NCI-H1092 (cell line): ENCODE measurements at regions not wholly inside any gene's neighbourhood (a gene's known extent, or its start where the extent isn't known, plus 50 kb on each side); places are given as distances from the start of the nearest gene placed in this dataset.

ENCODE experiments used
- DNase-seq: peaks from one replicate; lab custom pipeline; 2025; lab: John Stamatoyannopoulos, UW

DNA sequence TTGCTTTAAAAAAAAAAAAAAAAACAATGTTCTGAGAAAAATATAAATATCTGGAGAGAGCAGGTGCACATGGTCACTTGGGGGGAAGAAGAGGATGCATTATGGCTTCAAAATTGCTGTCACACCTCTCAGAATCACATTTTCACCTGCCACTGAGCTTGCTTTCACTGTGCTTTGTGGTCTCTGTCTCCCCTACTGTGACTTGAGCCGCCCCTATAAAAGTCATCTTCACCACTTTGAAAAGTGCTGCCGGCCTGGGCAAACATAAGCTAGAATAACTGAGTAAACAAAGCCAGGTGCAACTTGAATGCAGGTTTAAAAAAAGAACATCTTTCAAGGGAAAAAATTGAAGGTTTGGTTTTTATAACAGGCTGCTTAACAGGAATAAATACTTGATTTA lies 368.1 kb upstream of the GRIA1 start:
- DNase-seq = peak; percentile 86

DNA sequence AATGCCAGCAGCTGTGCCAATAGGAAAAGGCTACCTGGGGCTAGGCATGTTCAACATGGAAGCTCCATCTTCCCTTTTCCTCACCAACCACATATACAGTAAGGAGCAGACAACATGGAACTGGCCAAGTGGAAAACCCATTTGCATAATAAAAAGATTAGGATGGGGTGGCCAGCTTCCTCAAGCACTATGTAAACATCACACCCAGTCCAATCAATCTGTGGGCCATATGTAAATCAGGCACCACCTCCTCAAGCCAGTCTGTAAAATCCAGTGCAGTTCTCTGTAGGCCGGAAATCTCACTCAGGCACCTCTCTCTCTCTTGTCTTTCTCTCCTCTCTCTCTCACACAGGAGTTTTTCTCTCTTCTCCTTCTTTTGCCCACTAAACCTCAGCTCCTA lies 360.2 kb upstream of the GRIA1 start:
- DNase-seq = no peak

- DNase-seq = no peak
These were observed 355.1 kb upstream of the GRIA1 start for GRCh38 chr5:153135411-153135810.

GRCh38 chr5:153136910-153137614 lies 353.4 kb upstream of the GRIA1 start:
- DNase-seq = no peak

GRCh38 chr5:153147891-153148623 lies 342.4 kb upstream of the GRIA1 start:
- DNase-seq = peak; percentile 24

DNA sequence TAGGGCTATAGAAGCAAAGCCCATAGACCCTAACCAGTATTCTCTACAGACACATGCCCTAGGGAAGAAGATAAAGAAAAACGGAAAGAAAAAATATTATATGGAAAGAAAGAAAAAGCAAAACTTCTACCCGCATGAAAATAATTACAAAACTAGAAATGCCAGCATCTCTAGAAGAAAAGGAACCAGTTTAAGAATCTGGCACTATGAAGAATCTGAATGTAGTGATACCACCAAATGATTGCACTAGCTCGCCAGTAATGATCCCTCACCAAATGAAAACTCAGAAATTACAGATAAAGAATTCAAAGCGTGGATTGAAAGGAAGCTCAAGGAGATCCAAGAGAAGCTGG lies 341.9 kb upstream of the GRIA1 start:
- DNase-seq = no peak

- DNase-seq = no peak
These were observed 338.9 kb upstream of the GRIA1 start for GRCh38 chr5:153151558-153151957.

- no peak for DNase-seq
These were observed 337.4 kb upstream of the GRIA1 start for GRCh38 chr5:153153086-153153485.

DNA sequence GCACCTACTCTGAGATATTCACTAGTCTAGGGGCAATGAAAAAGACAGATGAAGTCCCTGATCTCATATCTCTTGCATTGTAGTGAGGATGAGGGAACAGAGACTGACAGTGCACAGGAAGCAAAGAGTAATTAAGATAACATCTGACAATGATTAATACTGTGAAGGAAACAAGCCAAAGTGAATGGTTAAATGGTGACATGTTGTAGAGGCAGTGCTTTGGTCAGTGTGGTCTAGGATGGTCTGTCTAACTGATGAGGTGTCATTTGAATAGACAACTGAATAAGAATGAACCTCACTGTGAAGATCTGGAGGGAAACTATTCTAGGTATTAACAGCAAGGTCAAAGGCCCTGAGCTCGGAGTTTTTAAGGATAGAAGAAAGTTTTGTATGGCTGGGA lies 333.3 kb upstream of the GRIA1 start:
- no peak for DNase-seq

- DNase-seq = no peak
These were observed 331.9 kb upstream of the GRIA1 start for GRCh38 chr5:153158608-153159007.

DNA sequence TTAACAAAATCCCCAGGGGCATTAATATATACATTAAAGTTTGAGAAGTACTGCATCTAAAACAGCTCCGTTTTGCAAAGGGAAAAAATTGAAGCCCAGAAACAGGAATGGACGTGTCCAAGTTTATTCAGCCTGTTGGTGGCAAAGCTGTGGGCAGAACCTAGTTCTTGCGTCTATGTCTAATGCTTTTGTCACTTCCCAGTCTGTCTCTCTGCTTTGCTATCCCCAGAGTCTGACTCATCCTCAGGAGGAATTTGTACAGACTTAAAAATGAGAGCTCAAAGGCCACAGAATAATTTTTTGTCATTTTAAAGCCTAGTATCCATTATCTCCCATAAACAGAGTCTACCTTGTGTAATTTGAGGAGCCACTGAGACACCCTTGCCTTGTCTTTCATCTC lies 330.9 kb upstream of the GRIA1 start:
- DNase-seq = no peak

DNA sequence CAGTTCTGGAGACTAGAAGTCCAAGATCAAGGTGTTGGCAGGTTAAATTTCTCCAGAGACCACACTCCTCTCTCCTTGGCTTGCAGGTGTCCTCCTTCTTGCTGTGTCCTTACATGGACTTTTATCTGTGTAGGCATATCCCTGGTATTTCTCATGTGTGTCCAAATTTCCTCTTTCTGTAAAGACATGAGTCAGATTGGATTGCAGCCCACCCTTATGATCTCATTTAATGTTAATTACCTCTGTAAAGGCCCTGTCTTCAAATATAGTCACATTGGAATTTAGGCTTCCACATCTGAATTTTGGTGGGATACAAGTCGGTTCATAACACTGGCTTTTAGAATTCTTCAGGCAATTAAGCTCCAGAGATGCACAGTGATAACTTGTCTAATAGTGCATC lies 322.2 kb upstream of the GRIA1 start:
- no peak for DNase-seq

- DNase-seq = no peak
These were observed 303.0 kb upstream of the GRIA1 start for GRCh38 chr5:153187503-153187902.

DNA sequence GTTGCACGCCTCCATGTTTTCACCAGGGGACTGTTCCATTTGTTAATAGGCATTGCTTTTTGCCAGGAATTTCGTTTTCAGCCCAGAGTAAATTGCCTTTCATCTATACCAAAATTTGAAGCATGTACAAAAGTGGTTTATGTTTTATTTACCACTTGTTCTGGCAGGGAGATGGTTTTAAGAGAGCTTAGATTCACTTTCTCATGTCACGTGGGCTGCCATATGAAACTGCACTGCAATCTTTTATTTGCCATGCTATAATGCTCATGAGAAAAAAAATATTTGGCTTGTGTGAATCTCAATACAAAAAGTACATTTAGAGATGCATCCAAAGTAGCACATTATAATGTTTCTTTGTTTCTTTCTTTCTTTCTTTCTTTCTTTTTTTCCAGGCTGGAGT lies 284.1 kb upstream of the GRIA1 start:
- DNase-seq = no peak

GRCh38 chr5:153209016-153209415 lies 281.5 kb upstream of the GRIA1 start:
- DNase-seq = no peak

DNA sequence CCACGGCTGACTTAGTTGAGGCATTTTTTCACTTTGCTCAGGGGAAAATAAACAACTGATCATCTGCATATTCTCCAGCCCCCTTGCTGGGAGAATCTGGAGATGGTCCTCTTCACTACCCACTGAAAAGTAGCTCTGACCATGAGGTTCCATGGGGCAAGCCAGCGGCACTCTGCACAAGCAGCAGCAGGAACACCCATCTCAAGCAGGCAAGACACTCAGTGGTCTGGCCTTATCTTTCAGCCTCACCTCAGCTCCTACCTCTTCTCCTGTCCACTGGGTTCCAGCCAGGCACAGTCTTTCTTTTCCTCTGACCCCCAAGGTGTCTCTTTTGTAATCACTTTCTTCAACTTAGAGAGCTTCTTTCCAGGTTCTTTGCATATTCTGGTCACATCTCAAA lies 280.8 kb upstream of the GRIA1 start:
- no peak for DNase-seq

- DNase-seq = no peak
These were observed 279.4 kb upstream of the GRIA1 start for GRCh38 chr5:153211076-153211475.

- no peak for DNase-seq
These were observed 278.0 kb upstream of the GRIA1 start for GRCh38 chr5:153212471-153212870.

DNA sequence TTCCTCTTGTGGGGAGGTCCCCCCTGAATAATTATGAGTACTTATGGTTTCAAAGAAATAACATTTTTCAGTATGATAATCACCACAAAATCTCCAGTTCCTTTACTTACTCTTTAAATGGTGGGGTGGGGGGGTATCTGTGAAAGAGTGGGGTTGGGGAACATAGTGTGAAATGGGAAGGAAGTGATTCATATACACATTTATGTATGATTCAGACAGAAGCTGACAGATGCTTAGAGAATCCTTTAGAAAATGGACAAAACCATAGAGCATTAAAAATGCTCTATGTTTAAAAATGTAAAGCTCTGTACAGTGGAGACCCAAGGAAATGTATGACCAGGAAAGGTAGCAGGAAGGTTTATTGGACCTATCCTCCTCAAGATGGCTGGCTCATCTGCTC lies 267.5 kb upstream of the GRIA1 start:
- no peak for DNase-seq

GRCh38 chr5:153223376-153223775 lies 267.1 kb upstream of the GRIA1 start:
- no peak for DNase-seq

DNA sequence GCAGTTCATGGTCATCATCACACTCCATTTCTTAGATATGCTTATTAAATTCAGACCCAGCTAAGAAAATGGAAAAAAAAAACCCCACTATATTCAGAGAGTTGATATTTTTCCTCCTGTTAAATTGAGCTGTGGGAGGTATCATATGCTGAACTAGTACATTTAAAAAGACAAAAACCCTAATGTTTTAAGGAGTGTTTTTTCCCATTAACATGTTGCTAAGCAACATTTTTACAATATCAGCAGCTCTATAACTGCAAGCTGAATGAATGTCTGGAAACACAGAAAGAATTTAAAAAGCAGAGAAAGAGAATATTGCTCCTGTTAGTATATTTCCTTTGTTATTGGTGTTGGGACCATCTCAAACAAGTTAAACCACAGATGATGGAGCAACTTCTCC lies 265.8 kb upstream of the GRIA1 start:
- DNase-seq = no peak

DNA sequence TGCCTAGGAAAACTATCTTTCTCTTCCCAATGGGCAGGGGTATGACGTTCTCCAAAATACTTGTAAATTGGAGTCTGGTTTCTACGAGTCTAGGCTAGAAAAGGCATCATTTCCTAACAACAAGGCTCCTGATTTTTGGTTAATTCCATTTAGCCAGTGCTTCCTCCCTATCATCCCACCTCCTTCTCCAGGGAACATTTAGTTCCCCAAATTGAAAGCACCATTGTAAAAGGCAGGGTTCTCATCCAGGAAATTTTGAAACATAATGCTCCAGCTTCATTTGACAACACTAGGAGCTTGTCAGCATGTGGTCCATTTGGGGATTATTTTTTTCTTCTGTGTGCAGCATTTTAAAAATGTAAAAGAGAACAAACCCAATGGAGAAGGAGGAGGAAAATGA lies 256.5 kb upstream of the GRIA1 start:
- DNase-seq = no peak

DNA sequence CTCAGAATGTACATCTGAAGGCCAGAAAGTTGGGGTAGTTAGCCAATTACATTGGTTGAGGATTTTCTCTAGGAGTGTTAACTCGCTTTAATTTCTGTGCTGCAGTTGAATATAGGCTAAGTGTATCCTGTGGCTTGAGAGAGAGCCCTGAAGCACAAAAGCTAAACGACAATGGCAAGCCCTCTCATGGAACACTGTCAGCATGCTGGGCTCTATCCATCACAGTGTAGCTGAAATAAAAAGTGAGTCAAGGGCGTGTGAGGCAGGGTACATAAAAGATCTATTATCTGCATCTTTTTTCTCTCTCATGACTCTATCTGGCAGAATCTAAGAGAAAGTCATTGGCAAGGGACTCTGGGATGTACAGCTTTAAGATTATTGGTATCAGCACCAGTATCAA lies 254.2 kb upstream of the GRIA1 start:
- no peak for DNase-seq
